ENCODE measurements at regions not wholly inside any gene's neighbourhood (a gene's known extent, or its start where the extent isn't known, plus 50 kb on each side); places are given as distances from the start of the nearest gene placed in this dataset.

- WGBS, 4 donors = 43 to 57% (median 45%) methylated on average over 2 of the region's 2 CpGs
- DNase-seq = no peak
- intact Hi-C loops (cut with DNase I) = loop anchor here in 1 of 2 donors (10.0 kb wide), 1 partner anchor 63 kb away; no protein-coding TSS in a partner anchor
- H3K4me3 ChIP-seq = no peak overlapping the region
- H3K27me3 ChIP-seq = no peaks in the 10 kb centered on the region
- TF ChIP-seq CTCF (IDR thresholded peaks at IDR 0.05) (no peak), POLR2A (IDR thresholded peaks at IDR 0.05) (no peak)
- no peaks in the 10 kb centered on the region for H3K9me3 ChIP-seq (replicated peaks in 1 of 3)
- H3K27ac ChIP-seq = no peak overlapping the region
- no peaks in the 10 kb centered on the region for H3K36me3 ChIP-seq (replicated peaks in 1 of 2)
- no peaks in the 10 kb centered on the region for H3K4me1 ChIP-seq (replicated peaks in 1 of 2)
Measured at GRCh38 chr20:23932256-23932655, 52.7 kb upstream of the CST5 start.

All from adrenal gland (tissue), 9 donors.